CD4-positive, alpha-beta T cell treated with Interferon alpha-2 for 1 hour (primary cell): ENCODE measurements at regions not wholly inside any gene's neighbourhood (a gene's known extent, or its start where the extent isn't known, plus 50 kb on each side); places are given as distances from the start of the nearest gene placed in this dataset.

Experiments used
- DNase-seq, 2 donors: peaks; one replicate each; pipeline ENCODE4 v3.0.0-alpha.2; 2020 to 2022

DNA sequence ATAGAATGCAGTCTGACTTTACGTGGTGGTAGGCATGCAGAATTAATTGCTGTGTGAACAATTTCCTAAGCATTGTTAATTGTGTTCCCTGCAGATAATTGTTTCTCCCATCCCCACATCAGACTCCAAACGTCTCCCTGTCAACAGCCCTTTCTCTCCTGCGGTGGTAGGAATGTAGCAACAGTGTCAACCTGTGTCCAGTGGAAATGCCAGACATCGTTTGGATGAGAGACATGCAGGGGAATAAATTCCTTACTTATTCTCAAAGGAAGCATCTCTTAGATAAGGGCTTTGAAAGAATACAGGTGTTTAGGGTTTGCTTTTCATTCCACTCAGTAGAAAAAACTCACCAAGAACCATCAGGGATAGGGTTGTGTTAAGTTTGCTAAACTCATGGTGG is 245.3 kb upstream of the WWC1 start:
- no peak for DNase-seq

DNA sequence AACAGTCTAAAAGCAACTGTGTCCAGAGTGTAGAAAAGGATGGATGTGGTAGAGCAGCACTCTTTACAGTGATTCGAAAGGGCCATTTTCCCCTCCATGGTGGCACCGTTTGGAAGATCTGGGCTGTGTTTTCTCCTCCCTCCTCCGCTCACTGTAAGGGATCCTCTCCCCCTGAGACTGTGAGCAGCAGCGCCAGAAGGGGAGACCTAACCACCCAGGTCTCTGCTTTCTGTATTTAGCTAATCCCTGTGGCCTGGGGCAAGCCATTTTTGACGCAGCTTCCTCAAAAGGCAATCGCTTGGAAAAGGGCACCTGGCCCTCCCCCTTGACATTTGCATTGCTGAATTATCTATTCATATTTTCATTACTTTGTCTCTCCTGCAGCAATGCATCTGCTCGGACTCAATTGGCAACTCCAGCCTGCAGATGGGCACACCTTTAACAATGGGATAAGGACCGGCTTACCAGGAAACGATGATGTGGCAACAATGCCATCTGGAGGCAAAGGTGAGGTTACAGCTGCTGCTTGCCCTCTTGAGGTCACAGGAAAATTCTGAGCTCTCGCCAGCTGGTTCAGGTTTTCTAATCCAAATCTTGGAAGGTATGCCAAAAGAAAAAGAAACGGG is 244.3 kb upstream of the WWC1 start:
- no peak for DNase-seq

DNA sequence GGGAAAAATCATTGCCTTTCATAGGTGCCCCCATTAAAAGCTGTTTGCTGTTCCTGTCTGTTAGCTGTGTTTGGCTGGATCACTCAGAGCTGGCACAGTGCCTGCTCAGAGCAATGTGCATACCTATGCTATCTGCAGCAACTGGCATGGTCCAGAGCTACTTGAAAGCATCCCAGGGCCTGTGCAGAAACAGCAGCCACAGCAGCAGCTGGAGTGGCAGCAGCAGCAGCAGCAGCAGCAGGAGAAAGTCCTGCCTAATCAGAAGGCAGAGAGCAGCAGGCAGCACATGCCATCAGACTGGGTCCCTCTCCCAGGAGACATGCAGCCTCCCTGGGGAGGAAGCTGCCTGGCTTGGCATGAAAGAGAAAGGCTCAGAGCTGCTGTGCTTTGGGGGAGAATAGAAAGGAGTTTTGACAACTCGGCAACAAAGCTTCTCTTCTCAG is 243.8 kb upstream of the WWC1 start:
- DNase-seq: no peak

- no peak for DNase-seq
These were observed 243.0 kb upstream of the WWC1 start for GRCh38 chr5:168048486-168048885.

DNA sequence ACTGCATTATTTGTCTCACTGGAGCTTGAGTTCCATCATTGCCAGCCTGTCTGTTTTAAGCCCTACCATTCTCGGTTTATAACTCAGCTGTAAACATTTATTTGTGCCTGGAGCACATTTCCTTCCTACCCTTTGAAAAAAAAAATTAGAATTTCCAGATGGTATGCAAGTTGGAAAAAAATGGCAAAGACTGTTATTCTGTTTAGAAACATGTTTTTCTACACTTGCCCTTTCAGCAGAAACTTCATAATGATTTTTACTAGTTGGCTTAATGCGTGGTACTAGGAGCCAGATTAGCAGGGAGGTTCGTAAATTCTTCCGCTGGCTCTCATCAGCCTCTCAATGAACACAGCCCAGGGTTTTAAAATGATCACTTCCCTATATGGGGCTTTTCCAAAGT is 238.8 kb upstream of the WWC1 start:
- no peak for DNase-seq

- no peak for DNase-seq
These were observed 237.4 kb upstream of the WWC1 start for GRCh38 chr5:168054091-168054490.

GRCh38 chr5:168055141-168055683 is 236.2 kb upstream of the WWC1 start:
- DNase-seq: no peak

DNA sequence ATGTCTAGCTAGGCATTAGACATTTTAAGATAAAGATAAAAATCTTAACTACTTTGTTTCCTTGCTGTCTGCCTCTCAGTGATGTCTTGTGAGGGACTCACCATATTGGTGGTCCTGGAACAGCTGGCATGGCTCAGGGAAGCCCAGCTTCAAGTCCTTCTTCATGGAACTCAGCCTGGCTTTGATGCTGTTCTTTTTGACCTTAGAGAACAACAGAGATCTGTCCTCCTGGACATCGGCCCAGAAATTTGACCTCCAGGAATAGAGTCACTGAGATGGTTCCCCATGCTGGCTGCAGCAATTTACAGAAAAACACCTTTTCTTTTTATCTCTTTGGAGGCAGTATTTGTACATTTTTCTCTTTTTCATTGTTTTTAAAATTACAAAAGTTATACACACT is 235.5 kb upstream of the WWC1 start:
- DNase-seq: no peak

GRCh38 chr5:168056499-168057182 is 234.8 kb upstream of the WWC1 start:
- no peak for DNase-seq

- DNase-seq: no peak
These were observed 233.5 kb upstream of the WWC1 start for GRCh38 chr5:168057905-168058304.

DNA sequence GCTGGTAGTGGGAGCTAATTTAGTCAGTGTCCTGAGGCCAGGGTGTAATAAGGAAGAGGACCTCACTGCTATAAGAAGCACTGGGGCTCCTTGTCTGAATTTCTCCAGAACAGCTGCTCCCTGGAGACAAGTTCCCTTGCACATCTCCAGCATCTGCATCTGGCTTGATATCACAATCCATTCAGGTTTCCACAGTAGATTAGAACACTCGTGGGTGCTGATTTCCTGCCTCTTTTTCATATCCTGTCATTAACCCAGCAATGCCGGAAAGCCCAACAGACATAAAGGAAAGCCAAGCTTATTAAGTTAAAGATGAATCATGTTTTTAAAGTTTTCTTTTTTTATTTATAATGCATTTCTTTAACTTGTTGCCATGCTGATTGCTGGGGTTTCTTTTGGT is 232.3 kb upstream of the WWC1 start:
- DNase-seq: no peak

- no peak for DNase-seq
These were observed 229.2 kb upstream of the WWC1 start for GRCh38 chr5:168062239-168062638.

GRCh38 chr5:168064457-168064856 is 227.0 kb upstream of the WWC1 start:
- DNase-seq: no peak

DNA sequence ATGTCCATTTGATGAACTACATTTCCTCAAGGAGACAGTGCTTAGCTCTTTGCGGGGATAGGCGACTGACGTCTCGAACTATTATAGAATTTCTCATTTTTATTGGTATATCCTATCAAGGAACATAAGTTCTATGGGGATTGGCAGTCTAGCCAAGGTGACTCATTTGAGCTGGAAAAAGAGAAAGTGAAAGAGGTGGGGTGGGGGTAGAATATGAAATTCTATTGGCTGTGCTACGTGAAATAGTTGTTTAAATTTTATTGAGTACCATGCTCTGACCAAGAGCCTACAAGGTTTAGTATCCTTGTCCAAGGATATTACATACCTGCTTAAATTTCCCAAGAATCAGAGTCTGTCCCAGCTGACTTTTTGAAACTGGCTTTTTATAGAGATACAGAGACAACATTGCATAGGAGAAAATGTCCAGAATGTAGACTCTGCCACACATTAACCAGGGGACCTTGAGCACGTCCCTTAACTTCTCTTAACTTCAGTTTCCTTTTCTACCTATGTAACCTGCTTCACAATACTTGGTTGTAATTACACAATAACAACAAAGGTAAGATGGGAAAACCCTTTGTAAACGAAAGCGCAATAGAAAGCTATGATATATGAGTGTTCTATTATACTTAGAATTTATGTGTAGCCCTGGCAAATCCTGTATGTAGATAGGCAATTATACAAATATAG is 226.4 kb upstream of the WWC1 start:
- DNase-seq: no peak

DNA sequence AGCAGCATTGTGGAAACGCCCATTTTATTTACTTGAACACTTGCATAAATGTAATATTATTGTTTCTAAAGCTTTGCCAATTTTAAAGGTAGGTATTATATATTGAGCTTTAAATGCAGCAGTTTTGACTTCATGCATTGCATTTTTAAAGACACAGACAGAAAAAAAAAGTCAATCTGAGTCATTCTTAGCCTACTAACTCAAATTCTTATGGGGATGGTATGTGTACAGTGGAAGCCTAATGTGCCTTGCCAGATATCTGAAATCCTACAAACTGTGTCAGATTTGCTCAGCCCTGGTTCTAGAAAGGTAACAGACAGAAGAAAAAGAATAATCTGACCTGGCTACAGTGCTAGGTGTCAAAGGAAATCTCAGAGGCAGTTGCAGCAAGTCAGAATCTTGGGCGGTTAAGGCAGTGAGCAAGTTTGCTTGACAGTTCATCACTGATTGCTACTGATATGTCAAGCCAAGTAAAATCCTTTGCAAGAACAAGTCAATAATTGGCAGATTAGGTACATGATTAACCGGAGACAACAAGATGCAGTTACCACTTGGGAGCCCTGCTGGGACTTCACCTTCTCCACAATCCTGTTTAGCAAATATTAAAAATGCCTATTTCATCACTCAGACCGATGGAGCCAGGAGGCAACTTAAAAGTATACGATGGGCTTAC is 224.8 kb upstream of the WWC1 start:
- DNase-seq: no peak

DNA sequence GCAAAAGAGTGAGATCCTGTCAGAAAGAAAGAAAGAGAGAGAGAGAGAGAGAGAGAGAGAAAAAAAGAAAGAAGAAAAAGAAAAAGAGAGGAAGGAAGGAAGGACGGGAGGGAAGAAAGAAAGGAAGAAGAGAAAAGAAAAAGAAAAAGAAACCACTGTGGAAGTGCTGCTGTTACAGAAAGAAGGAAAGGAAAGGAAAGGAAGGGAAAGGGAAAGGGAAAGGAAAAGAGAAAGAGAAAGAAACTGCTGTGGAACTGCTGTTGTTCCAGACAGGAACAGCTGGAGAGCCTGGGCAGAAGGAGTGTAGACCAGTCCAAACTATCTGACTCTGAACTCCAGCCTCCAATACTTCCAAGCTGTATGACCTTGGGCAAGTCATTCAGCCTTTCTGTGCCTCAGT is 220.7 kb upstream of the WWC1 start:
- DNase-seq: no peak

DNA sequence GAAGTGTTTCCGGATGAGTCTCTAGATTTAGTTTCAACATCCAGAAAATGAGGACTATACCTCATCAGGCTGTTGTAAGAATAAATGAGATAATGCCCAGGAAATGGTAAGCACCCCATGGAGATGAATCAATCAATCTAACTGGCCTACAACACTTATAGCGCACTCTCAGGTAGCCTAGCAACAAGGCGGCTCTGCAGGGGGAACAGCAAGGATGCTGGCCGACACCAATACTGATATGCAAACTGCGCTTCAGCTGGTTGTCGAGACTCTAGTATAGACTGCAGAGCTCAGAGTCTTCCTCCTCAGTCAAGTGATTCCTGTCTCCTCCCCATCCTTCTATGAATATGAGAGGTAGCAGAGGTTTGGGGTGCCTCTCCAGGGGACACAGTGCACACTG is 218.8 kb upstream of the WWC1 start:
- no peak for DNase-seq

GRCh38 chr5:168073311-168073710 is 218.1 kb upstream of the WWC1 start:
- DNase-seq: no peak

- DNase-seq: no peak
These were observed 217.2 kb upstream of the WWC1 start for GRCh38 chr5:168073991-168074800.

DNA sequence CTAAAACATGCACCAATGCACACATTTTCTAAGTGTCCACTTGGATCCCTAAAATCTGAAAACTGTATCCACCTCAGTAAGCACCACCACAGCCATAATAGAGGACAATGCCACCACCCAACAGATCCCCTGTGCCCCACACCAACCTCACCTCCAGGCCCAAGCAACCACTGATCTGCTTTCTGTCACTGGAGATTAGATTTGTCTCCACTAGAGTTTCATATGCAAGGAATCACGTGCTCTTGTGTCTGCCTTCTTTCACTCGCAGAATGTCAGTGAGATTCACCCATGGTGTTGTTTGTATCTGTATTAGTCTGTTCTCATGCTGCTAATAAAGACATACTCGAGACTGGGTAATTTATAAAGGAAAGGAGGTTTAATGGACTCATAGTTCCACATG is 216.1 kb upstream of the WWC1 start:
- no peak for DNase-seq

DNA sequence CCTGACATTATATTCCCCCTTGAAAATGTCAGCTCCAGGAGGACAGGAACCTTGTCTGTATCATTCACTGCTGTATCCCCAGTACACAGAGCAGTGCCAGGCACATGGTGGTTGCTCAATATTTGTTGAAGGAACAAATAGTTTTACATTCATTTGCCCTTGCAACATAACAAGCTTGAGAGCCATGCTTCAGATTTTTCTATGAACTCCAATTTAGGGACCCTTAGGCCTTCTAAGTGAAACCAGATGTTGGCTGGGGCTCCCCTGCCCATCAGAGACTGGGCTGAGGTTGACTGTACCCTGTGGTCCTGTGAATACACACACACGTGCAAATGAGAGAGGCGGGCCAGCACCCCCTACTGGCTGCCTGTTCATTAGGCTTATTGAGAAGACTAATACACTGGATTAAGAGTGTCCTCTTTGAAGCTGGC is 214.9 kb upstream of the WWC1 start:
- no peak for DNase-seq

DNA sequence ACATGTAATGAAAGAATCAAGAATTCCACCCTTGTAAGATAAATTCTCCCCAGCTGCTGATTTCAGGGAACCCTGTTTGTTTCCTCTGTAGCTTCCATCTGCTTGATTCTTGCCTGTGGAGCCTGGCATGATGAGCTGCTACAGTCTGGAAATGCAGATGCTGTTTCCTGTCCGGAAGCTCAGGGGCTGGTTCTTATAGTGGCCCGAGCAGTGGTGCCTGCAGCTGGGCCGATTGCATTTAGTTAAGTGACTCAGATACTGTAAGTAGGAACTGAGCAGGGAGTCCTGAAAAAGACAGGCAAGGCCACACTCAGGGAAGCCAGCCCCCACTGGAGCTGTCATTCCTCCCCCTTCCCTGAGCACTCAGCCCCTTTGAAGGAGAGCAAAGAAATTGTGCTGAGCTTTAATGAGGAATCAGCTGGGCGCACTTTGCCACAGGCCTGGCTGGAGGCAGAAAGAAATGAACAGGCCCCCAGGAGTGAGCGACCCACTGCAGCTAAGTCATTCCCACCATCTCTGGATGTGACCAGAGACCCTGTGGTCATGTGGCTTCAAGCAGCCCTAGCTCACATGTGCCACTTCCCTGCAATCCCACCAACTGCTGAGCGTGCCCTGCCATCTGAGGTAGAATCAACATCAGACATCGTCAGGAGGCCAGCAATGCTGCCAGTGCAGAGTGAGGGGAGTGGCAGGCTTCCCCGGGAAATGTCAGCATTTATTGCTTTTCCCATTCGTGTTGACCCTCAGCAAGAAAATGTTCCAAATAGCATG is 206.0 kb upstream of the WWC1 start:
- no peak for DNase-seq
